ENCODE measurements at regions not wholly inside any gene's neighbourhood (a gene's known extent, or its start where the extent isn't known, plus 50 kb on each side); places are given as distances from the start of the nearest gene placed in this dataset.

- TF ChIP-seq CTCF (IDR thresholded peaks at IDR 0.05; ENCODE audit: poor library complexity, severe bottlenecking) (no peak), EZH2 (IDR thresholded peaks at IDR 0.05; ENCODE audit: borderline replicate concordance, insufficient read depth, low read length, poor library complexity, severe bottlenecking) (no peak), EP300 (conservative IDR thresholded peaks at IDR 0.05; ENCODE audit: poor library complexity, severe bottlenecking) (no peak), REST (IDR thresholded peaks at IDR 0.05; ENCODE audit: borderline replicate concordance) (no peak), RAD21 (conservative IDR thresholded peaks at IDR 0.05) (no peak), TAF1 (IDR thresholded peaks at IDR 0.05; ENCODE audit: low read depth) (no peak), POLR2AphosphoS5 (IDR thresholded peaks at IDR 0.05) (no peak), MXI1 (conservative IDR thresholded peaks at IDR 0.05; ENCODE audit: poor library complexity, severe bottlenecking) (no peak)
These were observed 122.5 kb upstream of the ETS2 start for GRCh38 chr21:38683222-38683621.

Data from neural cell (in vitro differentiated cells).